Activated CD4-positive, CD25-positive, alpha-beta regulatory T cell treated with anti-CD3 and anti-CD28 coated beads, Interleukin-2, amount 50 U/mL, for 72 hours (primary cell): ENCODE measurements at regions not wholly inside any gene's neighbourhood (a gene's known extent, or its start where the extent isn't known, plus 50 kb on each side); places are given as distances from the start of the nearest gene placed in this dataset.
"Not testable (repeated sequence)": the region's sequence is repeated elsewhere in the genome, so short reads cannot be mapped to it uniquely, and the experiment has no call there.

Source experiments
- DNase-seq: peaks from one replicate; pipeline ENCODE4 v3.0.0; 2021

- not testable (repeated sequence) for DNase-seq
These were observed 150.9 kb upstream of the TEX13D start for GRCh38 chrX:124181515-124181914.

DNA sequence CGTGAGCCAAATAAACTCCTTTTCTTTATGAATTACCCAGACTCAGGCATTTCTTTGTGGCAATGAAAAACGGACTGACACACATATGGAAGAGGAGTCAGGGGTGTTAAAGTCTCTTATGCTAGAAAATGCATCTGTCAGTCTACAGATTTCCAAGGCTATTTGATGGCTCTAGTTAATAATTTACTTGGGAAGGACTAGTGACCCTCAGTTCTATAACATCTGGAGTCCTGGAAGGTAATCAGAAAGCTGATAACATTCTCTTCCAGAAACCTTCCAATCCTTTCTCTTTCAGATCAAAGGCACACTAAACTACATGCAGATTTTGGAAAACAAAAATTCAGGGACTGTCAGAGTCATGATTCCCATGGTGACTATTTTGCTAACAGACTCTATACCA lies 142.0 kb upstream of the TEX13D start:
- DNase-seq = no peak

DNA sequence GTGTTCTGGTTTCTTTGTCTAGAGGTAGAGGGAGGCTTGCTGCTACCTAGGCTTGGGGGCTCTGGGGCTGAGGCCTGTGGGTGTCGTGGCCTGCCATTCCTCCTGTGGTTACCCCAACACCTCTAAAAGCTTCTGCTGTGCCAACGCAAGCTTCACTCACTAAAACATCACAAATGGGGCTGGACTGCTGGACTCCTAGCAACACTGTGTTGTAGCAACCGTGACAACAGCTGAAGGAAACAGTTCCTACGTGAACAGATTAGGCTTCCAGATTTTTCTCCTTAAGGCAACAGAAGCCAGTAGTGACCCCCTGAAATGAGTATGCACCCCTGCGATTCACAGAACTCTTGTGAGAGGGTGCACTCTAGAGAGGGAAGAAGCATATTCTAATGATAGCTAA lies 138.3 kb upstream of the TEX13D start:
- DNase-seq = no peak

DNA sequence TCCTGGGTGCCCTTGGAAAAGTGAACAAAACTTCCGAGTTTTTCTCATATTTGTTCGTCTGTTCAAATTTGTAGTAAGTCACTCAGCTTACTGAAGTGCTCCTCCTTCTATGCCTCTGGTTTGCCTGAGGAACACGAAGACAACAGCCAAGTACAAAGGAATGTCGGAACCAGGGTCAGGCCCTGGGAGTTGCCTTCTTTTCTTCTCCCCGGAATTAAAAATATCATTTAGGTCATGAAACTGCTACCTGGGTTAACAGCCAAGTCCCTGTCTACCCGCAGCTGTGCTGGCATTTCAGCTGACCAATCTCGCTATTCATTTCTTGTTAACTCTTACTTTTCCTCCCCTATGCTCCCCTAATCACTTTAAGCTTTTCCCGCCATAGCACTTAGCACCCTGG lies 137.6 kb upstream of the TEX13D start:
- no peak for DNase-seq

GRCh38 chrX:124203311-124203710 lies 129.1 kb upstream of the TEX13D start:
- no peak for DNase-seq

DNA sequence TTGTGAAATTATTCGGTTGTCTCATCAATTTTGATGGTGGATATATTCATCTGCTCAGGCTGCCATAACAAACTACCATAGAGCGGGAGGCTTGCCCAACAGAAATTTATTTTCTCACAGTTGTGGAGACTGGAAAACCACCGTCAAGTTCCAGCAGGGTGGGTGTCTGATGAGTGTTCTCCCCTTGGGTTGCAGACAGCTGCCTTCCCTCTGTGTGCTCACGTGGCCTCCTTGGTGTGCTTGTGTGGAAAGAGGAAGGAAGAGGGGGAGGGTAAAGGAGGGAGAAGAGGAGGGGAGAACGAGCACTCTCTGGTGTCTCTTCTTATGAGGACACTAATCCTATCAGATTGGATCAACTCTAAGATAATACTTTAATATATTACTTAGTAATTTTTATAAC lies 123.8 kb upstream of the TEX13D start:
- DNase-seq = no peak

DNA sequence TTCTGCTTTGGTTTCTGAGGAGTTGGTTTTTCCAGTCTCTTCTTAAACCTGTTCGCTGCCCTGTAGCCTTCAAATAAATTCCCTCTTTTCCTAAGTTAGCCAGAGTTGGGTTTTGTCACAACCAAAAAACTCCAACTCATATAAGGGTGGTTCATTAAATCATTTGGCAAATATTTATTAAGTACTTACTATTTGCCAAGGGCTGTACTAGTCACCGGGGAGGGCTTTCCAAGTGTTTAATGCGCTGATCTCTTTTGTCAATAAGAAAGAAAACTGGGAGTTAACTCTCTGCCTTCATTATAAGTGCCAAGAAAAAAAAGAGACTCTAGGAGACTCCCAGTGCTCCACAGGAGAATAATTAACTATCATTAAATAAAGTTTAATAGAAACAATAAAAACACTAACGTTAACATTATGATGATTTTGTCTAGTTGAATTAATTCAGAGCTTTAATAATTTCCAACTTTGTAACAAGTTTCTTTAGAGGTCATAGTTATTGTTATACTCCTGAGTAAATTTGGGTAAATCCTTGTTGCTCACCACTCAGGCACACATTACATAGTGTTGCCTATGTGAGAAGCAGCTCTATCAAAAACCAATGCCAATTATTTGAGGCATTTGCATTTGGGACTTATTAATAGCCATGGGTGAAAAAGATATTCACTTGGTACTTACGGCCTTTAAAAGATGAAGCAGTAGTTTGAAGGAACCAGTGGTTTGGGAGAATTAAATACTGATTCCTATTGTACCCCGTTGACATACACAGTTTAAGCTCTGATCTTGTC lies 122.5 kb upstream of the TEX13D start:
- no peak for DNase-seq

DNA sequence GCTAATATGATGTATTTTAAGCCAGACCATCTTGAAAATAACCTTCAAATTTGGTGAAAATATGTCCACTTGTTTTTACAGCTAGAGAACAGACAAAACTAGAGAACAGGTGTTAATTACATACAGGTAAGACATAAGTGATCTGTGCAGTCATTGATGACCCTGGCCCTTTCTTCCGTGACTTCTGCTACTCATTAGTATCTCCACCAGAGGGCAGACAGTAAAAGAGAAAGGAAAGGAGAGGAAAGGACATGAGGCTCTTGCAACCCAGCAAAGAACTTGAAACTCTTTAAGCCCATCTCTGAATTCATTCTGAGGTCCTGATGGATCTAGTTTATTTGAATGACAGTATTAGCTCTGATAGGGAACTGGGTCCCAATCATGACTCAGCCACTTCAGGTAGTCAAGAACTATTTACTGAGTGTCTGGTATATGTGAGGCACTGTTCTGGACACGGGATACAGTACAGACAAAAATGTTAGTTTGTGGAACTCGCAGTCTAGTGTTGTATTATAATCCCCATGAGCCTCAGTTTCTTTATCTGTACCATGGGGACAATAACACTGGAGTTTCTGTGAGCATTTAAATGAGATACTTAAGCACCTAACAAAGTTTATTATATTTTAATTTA lies 121.0 kb upstream of the TEX13D start:
- no peak for DNase-seq

- DNase-seq = no peak
These were observed 119.8 kb upstream of the TEX13D start for GRCh38 chrX:124212622-124213021.

DNA sequence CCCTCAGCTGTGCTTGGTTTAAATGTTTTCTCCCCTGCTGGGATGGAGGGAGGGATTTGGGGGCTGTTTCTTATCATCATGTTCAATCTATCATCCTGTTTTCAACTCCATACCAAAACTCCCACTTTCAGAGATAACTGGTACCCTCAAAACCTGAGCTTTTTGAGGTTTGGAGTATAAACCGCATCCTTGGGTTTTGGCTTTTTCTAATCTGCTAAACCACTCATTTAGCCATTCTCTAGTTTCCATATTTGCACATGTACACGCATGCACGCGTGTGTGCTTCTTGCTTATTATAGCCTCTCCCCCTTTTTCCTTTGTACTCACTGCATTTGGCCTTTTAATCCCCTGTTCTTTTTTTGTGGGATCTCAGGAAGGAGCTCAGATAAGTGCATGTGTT lies 116.7 kb upstream of the TEX13D start:
- no peak for DNase-seq

GRCh38 chrX:124216396-124217115 lies 115.9 kb upstream of the TEX13D start:
- DNase-seq = no peak

GRCh38 chrX:124217304-124218251 lies 114.9 kb upstream of the TEX13D start:
- DNase-seq = peak; percentile 32

DNA sequence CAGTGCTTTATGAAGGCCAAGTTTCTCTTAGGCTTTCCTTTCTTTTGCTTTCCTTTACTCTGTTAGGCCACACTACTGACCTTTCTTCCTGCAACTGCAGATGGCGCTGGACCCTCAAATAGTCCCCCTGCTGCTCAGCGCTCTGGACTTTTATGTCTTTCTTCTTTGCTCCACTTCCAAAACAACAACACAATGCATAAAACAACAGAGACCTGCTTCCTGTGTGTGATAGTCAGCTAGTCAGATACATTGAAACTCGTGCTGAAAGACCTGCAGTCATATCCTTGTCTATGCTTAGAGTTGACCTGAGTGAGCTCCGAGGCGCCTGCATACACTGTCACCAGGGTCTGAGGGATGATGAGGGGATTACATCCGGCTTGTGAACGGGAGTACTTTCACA lies 108.9 kb upstream of the TEX13D start:
- DNase-seq = no peak

DNA sequence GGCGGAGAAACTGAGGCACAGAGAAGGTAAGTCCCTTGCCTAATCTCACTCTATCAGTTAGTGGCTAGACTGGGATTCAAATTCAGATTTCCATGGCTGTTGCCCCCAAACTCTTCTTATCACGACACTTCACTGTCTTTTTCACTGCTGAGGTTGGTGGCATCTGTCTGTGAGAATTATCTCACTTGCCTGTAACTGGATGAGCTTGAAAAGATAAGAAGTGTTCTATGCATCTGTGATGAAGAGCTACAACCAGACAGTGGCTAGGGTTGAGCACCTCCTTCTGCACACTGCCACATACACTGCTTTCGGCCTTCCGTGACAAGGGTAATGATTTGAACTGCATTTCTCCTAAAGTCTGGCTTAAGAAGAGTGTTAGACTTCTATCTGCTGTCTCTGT lies 107.9 kb upstream of the TEX13D start:
- no peak for DNase-seq

GRCh38 chrX:124226129-124226528 lies 106.3 kb upstream of the TEX13D start:
- DNase-seq = no peak

- no peak for DNase-seq
These were observed 103.6 kb upstream of the TEX13D start for GRCh38 chrX:124228849-124229248.

GRCh38 chrX:124229374-124229773 lies 103.1 kb upstream of the TEX13D start:
- no peak for DNase-seq

DNA sequence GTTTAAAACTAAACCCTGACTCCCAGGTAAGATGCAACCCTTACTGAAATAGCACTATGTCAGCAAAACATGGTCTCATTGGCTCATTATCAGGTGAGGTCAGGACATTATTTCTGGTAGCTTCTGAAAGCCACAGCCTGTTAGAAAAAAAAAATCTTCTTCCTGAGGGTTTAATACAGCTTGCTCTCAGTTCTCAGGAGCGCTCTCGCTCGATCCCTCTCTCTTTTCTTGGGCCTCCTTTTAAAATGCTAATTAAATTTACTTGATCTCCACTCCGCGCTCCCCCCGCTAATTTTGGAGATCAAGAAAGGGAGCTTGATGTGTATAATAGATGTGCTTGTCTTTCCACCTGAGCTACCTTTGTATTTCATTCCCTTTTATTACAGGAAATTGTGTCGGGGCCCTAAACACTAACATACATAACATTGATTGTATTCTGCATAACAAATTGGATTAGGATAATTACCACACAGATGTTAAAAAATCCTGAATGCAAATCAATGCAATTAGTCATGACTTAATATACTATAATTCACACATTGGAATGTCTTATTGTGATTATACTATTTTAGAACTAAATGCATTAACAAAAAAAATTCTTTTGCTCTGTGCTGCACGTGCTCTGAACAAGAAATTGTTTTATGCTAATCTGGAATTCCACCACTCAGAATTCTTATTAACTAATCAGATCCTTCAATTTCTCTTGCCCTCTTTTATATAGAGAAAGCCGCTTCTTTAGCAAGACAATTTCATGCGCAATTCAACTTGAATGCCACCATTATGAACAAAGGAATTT lies 101.6 kb upstream of the TEX13D start:
- no peak for DNase-seq

GRCh38 chrX:124231451-124231759 lies 101.1 kb upstream of the TEX13D start:
- no peak for DNase-seq

DNA sequence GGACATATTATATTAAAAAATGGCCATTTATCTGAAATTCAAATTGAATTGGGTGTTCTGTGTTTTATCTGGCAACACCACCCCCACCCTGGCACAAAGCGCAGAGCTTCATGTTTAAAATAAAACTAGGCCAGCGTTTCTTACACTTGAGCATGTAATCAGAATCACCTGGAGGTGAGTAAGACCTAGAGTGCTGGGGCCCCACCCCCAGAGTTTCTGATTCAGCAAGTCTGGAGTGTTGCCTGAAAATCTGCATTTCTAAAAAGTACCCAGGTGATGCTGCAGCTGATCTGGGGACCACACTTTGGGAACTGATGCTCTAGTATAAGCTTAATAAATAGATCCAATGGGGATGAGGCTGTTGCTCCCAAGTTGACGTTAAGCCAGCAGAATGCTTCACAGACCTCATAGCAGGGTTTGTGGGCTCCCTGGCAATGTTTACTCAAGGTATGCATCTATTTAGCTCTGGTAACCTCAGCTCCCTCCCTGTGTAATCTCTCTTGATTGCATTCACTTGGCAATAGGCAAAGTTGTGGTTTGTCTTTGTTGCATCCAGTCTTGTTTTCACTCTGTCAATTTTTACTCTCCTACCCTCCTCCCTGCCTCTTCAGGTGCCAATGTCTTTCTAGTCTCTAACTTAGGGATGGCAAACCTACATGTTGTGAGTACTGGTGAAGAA lies 99.8 kb upstream of the TEX13D start:
- DNase-seq = no peak

DNA sequence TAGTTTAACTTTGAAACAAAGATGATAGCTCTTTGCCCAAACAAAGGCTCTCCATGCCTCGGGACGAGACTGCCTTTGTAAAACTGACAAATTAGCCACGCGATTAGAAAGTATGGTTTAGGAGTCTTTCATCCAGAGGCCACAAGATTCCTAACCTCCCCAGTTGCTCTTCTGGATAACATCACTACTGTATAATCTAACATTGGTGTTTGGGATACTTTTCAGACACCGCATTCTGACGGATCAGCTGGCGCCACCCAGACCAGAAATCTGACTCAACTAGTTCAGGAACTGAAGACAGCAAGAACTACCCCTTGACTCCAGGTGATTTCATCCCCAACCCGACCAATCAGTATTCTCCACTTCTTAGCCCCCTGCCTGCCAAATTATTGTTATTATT lies 98.1 kb upstream of the TEX13D start:
- DNase-seq = no peak

- no peak for DNase-seq
These were observed 94.2 kb upstream of the TEX13D start for GRCh38 chrX:124238268-124238667.
